ENCODE measurements at regions not wholly inside any gene's neighbourhood (a gene's known extent, or its start where the extent isn't known, plus 50 kb on each side); places are given as distances from the start of the nearest gene placed in this dataset.

- Histone ChIP-seq H3K36me3 (ENCODE audit: insufficient read depth, low read length) (no peaks in the 10 kb centered on the region), H3K4me2 (ENCODE audit: low read length) (no peak overlapping the region), H3K9ac (ENCODE audit: low read length) (no peak overlapping the region), H3K27me3 (ENCODE audit: insufficient read depth, low read length) (no peaks in the 10 kb centered on the region), H3K9me3 (ENCODE audit: insufficient read depth, low read depth, low read length) (no peaks in the 10 kb centered on the region), H2AFZ (ENCODE audit: low read depth, low read length) (no peak overlapping the region), H3K79me2 (ENCODE audit: insufficient read depth, low read length) (no peaks in the 10 kb centered on the region), H4K20me1 (ENCODE audit: insufficient read depth, low read length) (no peaks in the 10 kb centered on the region), H3K27ac (ENCODE audit: low read depth, low read length) (no peak overlapping the region), H3K4me1 (ENCODE audit: insufficient read depth, low read length) (no peaks in the 10 kb centered on the region), H3K4me3 (ENCODE audit: insufficient read depth, low read depth, low read length) (no peak overlapping the region)
- DNase-seq (ENCODE audit: low read depth) (no peak), FAIRE-seq (no peak)
- no peak overlapping the region for H3K4me3 Mint-ChIP-seq (ENCODE audit: unreplicated experiment)
- TF ChIP-seq EZH2 (IDR thresholded peaks at IDR 0.05; ENCODE audit: insufficient read depth, low read length): no peak
- TF ChIP-seq CTCF (IDR thresholded peaks at IDR 0.05; ENCODE audit: insufficient read depth, low read depth, low read length): no peak
- H3K36me3 Mint-ChIP-seq (ENCODE audit: low read depth, unreplicated experiment): no peaks in the 10 kb centered on the region
- no peaks in the 10 kb centered on the region for H3K9me3 Mint-ChIP-seq (ENCODE audit: unreplicated experiment)
- no peaks in the 10 kb centered on the region for H3K4me1 Mint-ChIP-seq (ENCODE audit: low read depth, unreplicated experiment)
- no peak overlapping the region for H3K27ac Mint-ChIP-seq (ENCODE audit: unreplicated experiment)
- peaks cover 26% of the 10 kb centered on the region for H3K27me3 Mint-ChIP-seq (ENCODE audit: low read depth, unreplicated experiment)
These were observed 168.8 kb upstream of the PLXNA2 start for GRCh38 chr1:208413006-208413405.

- H3K27me3 ChIP-seq (ENCODE audit: insufficient read depth, low read length): no peaks in the 10 kb centered on the region
- FAIRE-seq (no peak), DNase-seq (ENCODE audit: low read depth) (no peak)
- TF ChIP-seq CTCF (IDR thresholded peaks at IDR 0.05; ENCODE audit: insufficient read depth, low read depth, low read length) (no peak), EZH2 (IDR thresholded peaks at IDR 0.05; ENCODE audit: insufficient read depth, low read length) (no peak)
- H3K4me1 ChIP-seq (ENCODE audit: insufficient read depth, low read length): no peaks in the 10 kb centered on the region
- H4K20me1 ChIP-seq (ENCODE audit: insufficient read depth, low read length): no peaks in the 10 kb centered on the region
- no peaks in the 10 kb centered on the region for H3K9me3 Mint-ChIP-seq (ENCODE audit: unreplicated experiment)
- no peak overlapping the region for H3K4me3 ChIP-seq (ENCODE audit: insufficient read depth, low read depth, low read length)
- H2AFZ ChIP-seq (ENCODE audit: low read depth, low read length): no peak overlapping the region
- H3K27me3 Mint-ChIP-seq (ENCODE audit: low read depth, unreplicated experiment): peaks cover 25% of the 10 kb centered on the region
- H3K9me3 ChIP-seq (ENCODE audit: insufficient read depth, low read depth, low read length): no peaks in the 10 kb centered on the region
- no peaks in the 10 kb centered on the region for H3K4me1 Mint-ChIP-seq (ENCODE audit: low read depth, unreplicated experiment)
- H3K4me3 Mint-ChIP-seq (ENCODE audit: unreplicated experiment): no peak overlapping the region
- no peak overlapping the region for H3K27ac Mint-ChIP-seq (ENCODE audit: unreplicated experiment)
- H3K36me3 ChIP-seq (ENCODE audit: insufficient read depth, low read length): no peaks in the 10 kb centered on the region
- no peaks in the 10 kb centered on the region for H3K36me3 Mint-ChIP-seq (ENCODE audit: low read depth, unreplicated experiment)
- no peak overlapping the region for H3K9ac ChIP-seq (ENCODE audit: low read length)
- H3K27ac ChIP-seq (ENCODE audit: low read depth, low read length): no peak overlapping the region
- no peak overlapping the region for H3K4me2 ChIP-seq (ENCODE audit: low read length)
- H3K79me2 ChIP-seq (ENCODE audit: insufficient read depth, low read length): no peaks in the 10 kb centered on the region
These were observed 174.5 kb upstream of the PLXNA2 start for GRCh38 chr1:208418667-208419066.

- H3K27me3 Mint-ChIP-seq (ENCODE audit: low read depth, unreplicated experiment): peaks cover 24% of the 10 kb centered on the region
- no peak overlapping the region for H3K27ac ChIP-seq (ENCODE audit: low read depth, low read length)
- H3K4me3 Mint-ChIP-seq (ENCODE audit: unreplicated experiment): no peak overlapping the region
- H3K79me2 ChIP-seq (ENCODE audit: insufficient read depth, low read length): no peaks in the 10 kb centered on the region
- H3K27me3 ChIP-seq (ENCODE audit: insufficient read depth, low read length): no peaks in the 10 kb centered on the region
- H3K9me3 Mint-ChIP-seq (ENCODE audit: unreplicated experiment): no peaks in the 10 kb centered on the region
- no peaks in the 10 kb centered on the region for H3K9me3 ChIP-seq (ENCODE audit: insufficient read depth, low read depth, low read length)
- H3K9ac ChIP-seq (ENCODE audit: low read length): no peak overlapping the region
- H4K20me1 ChIP-seq (ENCODE audit: insufficient read depth, low read length): no peaks in the 10 kb centered on the region
- no peaks in the 10 kb centered on the region for H3K36me3 Mint-ChIP-seq (ENCODE audit: low read depth, unreplicated experiment)
- FAIRE-seq: no peak
- H2AFZ ChIP-seq (ENCODE audit: low read depth, low read length): no peak overlapping the region
- DNase-seq (ENCODE audit: low read depth): no peak
- no peaks in the 10 kb centered on the region for H3K4me1 ChIP-seq (ENCODE audit: insufficient read depth, low read length)
- H3K4me1 Mint-ChIP-seq (ENCODE audit: low read depth, unreplicated experiment): no peaks in the 10 kb centered on the region
- TF ChIP-seq CTCF (IDR thresholded peaks at IDR 0.05; ENCODE audit: insufficient read depth, low read depth, low read length) (no peak), EZH2 (IDR thresholded peaks at IDR 0.05; ENCODE audit: insufficient read depth, low read length) (no peak)
- no peaks in the 10 kb centered on the region for H3K36me3 ChIP-seq (ENCODE audit: insufficient read depth, low read length)
- no peak overlapping the region for H3K27ac Mint-ChIP-seq (ENCODE audit: unreplicated experiment)
- no peak overlapping the region for H3K4me2 ChIP-seq (ENCODE audit: low read length)
- H3K4me3 ChIP-seq (ENCODE audit: insufficient read depth, low read depth, low read length): no peak overlapping the region
These were observed 175.7 kb upstream of the PLXNA2 start for GRCh38 chr1:208419746-208420420.
